Muscle of back (tissue), 3 donors: ENCODE measurements at regions not wholly inside any gene's neighbourhood (a gene's known extent, or its start where the extent isn't known, plus 50 kb on each side); places are given as distances from the start of the nearest gene placed in this dataset.
"Not testable (repeated sequence)": the region's sequence is repeated elsewhere in the genome, so short reads cannot be mapped to it uniquely, and the experiment has no call there.

Source experiments
- DNase-seq, 3 donors: peaks; one replicate each; pipeline versions ENCODE4 v3.0.0 to v3.0.0-alpha.2; 2013

DNA sequence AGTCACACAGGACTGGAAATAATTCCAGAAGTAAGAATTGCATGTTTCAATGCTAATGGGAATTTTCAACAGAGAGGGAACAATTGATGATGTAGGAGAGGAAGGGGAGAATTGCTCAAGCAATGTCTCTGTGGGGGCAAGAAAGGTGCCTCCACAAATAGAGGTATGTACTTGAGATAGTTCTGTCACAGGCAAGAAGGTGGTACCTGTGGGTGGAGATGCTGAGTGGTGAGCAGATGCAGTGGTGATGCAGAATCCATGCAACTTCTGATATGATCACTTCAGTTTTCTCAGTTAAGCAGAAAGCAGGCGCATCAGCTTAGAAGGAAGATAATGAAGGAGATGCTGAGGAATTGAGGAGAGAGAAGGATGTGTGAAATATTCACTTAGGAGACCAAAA lies 55.1 kb upstream of the SEC24B start:
- no peak for DNase-seq

DNA sequence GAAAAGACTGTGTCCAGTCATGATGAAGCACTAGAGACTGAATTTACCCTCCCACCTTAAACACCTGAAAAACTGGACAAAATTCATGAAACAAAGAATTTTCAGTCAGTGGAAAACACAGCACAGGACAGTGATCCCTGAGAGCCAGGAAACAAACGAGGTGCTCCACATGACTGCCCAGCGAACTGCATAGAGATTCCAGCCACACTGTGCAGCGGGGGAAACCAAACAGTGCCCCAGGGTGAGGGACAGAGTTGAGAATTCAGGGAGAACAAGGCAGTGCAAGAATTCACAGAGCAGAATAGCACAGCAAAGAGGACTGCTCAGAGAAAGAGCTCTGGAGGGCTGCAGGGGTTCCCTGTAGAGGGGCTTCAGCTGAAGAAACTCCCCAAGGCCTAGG lies 55.5 kb upstream of the SEC24B start:
- DNase-seq: no peak

DNA sequence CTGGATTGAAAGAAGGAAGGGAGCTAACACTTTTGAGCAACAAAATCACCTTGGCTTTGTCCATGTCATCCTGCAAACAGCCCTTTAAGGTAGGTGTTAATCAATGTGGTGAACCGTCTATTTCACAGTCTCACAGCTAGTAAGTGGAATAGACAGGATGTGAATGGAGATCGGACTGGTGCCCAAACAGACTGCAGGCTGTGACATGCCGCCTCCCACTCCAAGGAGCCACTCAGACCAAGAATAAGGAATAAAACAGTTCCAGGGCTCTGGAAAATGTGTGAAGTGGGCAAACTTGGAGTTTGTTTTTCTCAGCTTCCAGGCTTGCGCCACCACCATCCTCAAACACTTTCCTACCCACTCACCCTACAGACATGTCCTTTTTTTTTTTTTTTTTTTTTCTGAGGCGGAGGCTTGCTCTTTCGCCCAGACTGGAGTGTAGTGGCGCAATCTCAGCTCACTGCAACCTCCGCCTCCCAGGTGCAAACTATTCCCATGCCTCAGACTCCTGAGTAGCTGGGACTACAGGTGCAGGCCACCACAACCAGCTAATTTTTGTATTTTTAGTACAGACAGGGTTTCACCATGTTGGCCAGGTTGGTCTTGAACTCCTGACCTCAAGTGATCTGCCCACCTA lies 57.7 kb upstream of the SEC24B start:
- DNase-seq: no peak

DNA sequence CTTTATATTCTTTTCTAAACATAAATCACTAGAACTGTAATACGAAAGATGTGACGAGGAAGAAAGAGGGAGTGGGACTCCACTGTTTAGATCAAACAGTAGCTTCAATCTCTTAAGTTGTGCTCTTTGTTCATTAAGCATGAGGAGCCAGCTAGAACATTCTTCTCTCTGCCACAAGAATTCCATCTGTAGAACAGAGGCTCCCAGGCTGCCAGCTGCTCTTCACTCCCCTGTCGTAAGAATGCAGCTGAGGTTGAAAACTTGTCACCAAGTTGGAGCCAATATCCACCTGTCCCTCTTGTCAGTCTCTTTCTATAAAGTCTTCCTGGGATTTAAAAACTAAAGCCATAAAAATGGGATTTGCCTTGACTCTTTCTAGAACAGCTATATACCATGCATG lies 65.0 kb upstream of the SEC24B start:
- no peak for DNase-seq

DNA sequence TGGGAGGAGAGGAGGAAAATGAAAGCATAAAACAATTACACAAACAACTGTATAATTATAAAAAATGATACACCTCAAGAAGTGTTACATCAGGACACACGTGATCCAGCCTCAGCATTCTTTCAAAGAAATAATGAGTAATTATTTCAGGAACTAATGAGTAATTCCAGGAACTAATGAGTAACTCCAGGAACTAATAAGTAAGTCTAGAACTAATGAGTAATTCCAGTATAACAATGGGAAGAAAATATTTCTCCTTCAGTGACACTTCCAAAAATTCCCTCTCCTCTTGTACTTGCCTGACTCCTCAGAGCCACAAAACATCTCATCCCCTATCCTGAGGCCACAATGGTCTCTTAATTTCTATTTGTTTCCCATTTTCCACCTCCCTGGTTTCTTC lies 63.5 kb upstream of the COL25A1 start:
- DNase-seq: no peak

DNA sequence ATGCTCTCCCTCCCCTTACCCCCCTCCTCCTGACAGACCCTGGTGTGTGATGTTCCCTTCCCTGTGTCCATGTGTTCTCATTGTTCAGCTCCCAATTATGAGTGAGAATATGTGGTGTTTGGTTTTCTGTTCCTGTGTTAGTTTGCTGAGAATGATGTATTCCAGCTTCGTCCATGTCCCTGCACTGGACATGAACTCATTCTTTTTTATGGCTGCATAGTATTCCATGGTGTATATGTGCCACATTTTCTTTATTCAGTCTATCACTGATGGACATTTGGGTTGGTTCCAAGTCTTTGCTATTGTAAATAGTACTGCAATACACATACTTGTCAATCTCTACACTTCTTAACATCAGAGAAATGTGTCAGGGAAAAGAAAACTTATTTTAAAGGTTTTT lies 62.8 kb upstream of the COL25A1 start:
- not testable (repeated sequence) for DNase-seq

DNA sequence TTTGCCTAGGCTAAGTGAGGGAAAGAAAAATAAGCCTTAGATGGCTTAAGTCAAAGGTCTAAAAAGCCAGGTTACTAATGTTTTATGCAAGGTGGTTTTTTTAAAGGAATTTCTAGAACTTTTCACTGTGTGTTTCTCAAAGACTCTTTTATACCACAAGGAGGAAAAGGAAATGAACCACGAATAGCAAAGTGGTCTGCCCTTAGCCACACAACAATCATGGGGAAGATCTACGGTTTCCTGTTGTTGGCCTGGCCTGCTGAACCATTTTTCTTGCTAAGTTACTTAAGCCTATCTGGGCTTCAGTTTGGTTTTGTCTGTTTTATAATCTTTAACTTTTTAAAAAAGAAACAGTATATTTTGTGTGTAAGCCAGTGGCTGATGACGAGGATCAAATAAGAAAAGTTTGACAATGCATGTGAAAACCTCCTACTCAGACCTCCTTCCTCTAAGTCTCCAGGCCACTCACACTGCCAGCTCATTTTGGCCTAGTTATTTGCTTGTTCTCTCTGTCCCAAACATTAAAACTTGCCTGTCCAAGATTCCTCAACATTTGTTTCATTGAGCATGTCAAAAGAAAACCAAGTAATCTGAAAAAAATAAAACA lies 56.7 kb upstream of the COL25A1 start:
- peak in 2 of 3 donors; percentile 7 for DNase-seq

DNA sequence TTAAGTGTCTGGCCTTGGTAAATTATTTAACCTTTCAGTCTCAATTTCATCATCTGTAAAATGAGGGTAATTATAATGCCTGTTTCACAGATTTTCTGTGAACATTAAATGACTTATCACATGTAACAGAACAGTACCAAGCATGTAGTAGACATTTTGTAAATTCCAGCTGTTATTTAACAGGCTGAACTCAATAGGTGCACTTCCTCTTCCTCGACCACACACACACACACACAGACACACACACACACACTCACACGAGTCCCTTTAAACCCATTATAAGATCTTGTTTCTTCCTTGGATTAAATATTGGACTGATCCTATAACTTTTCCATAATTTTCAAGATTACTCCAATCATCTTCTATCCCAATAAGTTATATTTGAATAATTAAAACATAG lies 53.4 kb upstream of the COL25A1 start:
- no peak for DNase-seq

DNA sequence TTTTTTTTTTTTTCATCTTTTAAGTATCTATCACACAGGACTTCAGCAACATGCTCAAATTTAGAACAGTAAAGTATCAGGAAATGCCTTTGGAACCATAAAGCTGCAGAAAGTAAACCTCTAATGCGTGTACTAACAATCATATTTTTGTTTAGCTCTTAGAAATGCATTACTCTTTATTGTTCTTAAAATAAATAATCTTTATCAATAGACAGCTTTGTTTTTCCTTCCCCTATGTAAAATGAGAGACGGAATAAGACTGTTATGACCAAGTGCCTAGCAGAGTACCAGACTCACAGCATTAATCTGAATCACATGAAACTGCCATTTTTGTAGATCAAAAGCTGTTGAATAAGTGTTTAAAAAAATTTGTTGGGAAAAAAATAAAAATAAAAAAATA lies 50.5 kb upstream of the COL25A1 start:
- DNase-seq: no peak
